ENCODE measurements at regions not wholly inside any gene's neighbourhood (a gene's known extent, or its start where the extent isn't known, plus 50 kb on each side); places are given as distances from the start of the nearest gene placed in this dataset.

DNA sequence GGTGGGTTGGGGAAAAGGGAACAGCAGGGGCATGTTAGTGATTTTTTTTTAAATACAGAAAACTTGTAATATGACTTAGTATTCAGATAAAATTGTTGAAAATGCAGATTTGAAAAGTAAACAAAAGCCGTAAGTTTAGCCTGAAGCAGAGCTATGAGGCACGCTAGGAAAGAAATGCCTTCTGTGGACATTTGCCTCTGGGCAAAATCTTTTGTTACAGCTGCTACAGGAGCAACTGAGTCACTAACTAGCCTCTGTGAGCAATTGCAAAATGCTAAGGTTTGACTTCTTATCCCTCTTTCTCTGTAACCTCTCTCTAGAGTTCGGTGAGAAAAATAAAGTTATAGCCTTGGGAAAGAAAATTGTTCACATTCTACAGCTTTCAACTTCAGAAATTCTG is 350.0 kb downstream of the SLC7A11 start:
- WGBS (ENCODE audit: insufficient coverage, insufficient replicate concordance, low lambda C conversion rate, missing lambda C conversion rate), result 62% methylated on average over 3 of the region's 3 CpGs
- POLR2A ChIA-PET, result no interaction called here
- intact Hi-C loops (cut with micrococcal nuclease; ENCODE audit: unreplicated experiment), result no loop called here

DNA sequence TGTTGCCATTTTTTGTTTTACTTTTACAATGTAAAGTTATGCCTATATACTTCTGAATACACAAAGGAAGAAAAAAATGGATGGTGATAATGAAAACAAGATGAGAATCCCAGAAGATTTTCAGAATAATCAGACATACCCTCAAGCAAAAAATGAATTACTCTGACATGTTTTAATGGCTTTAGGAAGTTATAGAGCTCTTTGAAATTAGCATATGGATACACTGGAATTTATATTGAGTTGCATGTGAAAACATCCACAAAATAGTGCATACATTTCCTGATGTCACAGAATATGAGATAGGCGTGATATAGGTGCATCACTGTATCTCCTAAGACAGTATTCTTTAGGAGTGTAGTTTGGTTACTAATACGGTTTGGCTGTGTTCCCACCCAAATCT is 351.3 kb downstream of the SLC7A11 start:
- FAIRE-seq (no peak), ATAC-seq (no peak)
- RAD21 ChIA-PET (ENCODE audit: unreplicated experiment), result no interaction called here

More for the DNA sequence above, 350.0 kb downstream of the SLC7A11 start:
- Histone ChIP-seq H3K9ac (ENCODE audit: control insufficient read depth, insufficient read depth, low read length) (no peak overlapping the region), H3K4me2 (ENCODE audit: control insufficient read depth, insufficient read depth) (no peak overlapping the region), H3K27me3 (replicated peaks in 1 of 2; ENCODE audit: control insufficient read depth in 2 of 2, insufficient read depth in 2 of 2, low read length in 1 of 2) (no peaks in the 10 kb centered on the region), H3K79me2 (ENCODE audit: control insufficient read depth, insufficient read depth, low read length) (no peaks in the 10 kb centered on the region), H3K4me1 (ENCODE audit: control insufficient read depth, insufficient read depth, low read length) (no peaks in the 10 kb centered on the region), H3K4me3 (no peak overlapping the region), H4K20me1 (ENCODE audit: control insufficient read depth, insufficient read depth) (no peaks in the 10 kb centered on the region), H3K36me3 (ENCODE audit: control insufficient read depth in 2 of 2, insufficient read depth in 2 of 2, low read length in 1 of 2) (no peaks in the 10 kb centered on the region), H2AFZ (ENCODE audit: control insufficient read depth, low read depth, low read length) (no peak overlapping the region), H3K27ac (ENCODE audit: control insufficient read depth, insufficient read depth) (no peak overlapping the region), H3K9me3 (replicated peaks; ENCODE audit: control insufficient read depth, insufficient read depth, low read length) (no peaks in the 10 kb centered on the region)
- in situ Hi-C loops (cut with MboI), result no loop called here
- ATAC-seq (no peak), DNase-seq (ENCODE audit: low read depth, low spot score) (no peak), FAIRE-seq (no peak)
- CTCF ChIA-PET, result no interaction called here
- TF ChIP-seq GABPA (IDR thresholded peaks at IDR 0.05; ENCODE audit: low read depth), result no peak
- no TSS peak for BruUV-seq (replicated peaks)
- RAD21 ChIA-PET (ENCODE audit: unreplicated experiment), result no interaction called here
- SMC1A ChIA-PET (ENCODE audit: uncharacterized antibody, unreplicated experiment), result no interaction called here

More for the DNA sequence above, 351.3 kb downstream of the SLC7A11 start:
- H3K27me3 ChIP-seq (replicated peaks in 1 of 2; ENCODE audit: control insufficient read depth in 2 of 2, insufficient read depth in 2 of 2, low read length in 1 of 2), result no peaks in the 10 kb centered on the region
- BruUV-seq (replicated peaks), result no TSS peak
- H3K9me3 ChIP-seq (replicated peaks; ENCODE audit: control insufficient read depth, insufficient read depth, low read length), result no peaks in the 10 kb centered on the region
- H3K36me3 ChIP-seq (ENCODE audit: control insufficient read depth in 2 of 2, insufficient read depth in 2 of 2, low read length in 1 of 2), result no peaks in the 10 kb centered on the region
- no peak for DNase-seq (ENCODE audit: low read depth, low spot score)
- no peak overlapping the region for H3K9ac ChIP-seq (ENCODE audit: control insufficient read depth, insufficient read depth, low read length)
- ChIA-PET CTCF (no interaction called here), POLR2A (no interaction called here), SMC1A (ENCODE audit: uncharacterized antibody, unreplicated experiment) (no interaction called here)
- WGBS (ENCODE audit: insufficient coverage, insufficient replicate concordance, low lambda C conversion rate, missing lambda C conversion rate), result 6% methylated on average over 2 of the region's 2 CpGs
- no peaks in the 10 kb centered on the region for H3K4me1 ChIP-seq (ENCODE audit: control insufficient read depth, insufficient read depth, low read length)
- TF ChIP-seq MXI1 (IDR thresholded peaks at IDR 0.05; ENCODE audit: low read depth, low read length) (no peak), MAX (IDR thresholded peaks at IDR 0.05; ENCODE audit: low read depth, low read length) (no peak), ELK1 (IDR thresholded peaks at IDR 0.05; ENCODE audit: low read depth, low read length) (no peak), FOS (IDR thresholded peaks at IDR 0.05; ENCODE audit: borderline replicate concordance, extremely low read depth, insufficient read length) (no peak), EGR1 (IDR thresholded peaks at IDR 0.05; ENCODE audit: borderline replicate concordance in 1 of 2, low read depth in 2 of 2, low read length in 2 of 2) (no peak), GATAD2B (conservative IDR thresholded peaks at IDR 0.05; ENCODE audit: low read depth) (no peak)
- TF ChIP-seq, protein P1, sequence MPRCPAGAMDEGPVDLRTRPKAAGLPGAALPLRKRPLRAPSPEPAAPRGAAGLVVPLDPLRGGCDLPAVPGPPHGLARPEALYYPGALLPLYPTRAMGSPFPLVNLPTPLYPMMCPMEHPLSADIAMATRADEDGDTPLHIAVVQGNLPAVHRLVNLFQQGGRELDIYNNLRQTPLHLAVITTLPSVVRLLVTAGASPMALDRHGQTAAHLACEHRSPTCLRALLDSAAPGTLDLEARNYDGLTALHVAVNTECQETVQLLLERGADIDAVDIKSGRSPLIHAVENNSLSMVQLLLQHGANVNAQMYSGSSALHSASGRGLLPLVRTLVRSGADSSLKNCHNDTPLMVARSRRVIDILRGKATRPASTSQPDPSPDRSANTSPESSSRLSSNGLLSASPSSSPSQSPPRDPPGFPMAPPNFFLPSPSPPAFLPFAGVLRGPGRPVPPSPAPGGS (IDR thresholded peaks at IDR 0.05; ENCODE audit: borderline replicate concordance, insufficient read depth, low read depth, low read length, poor library complexity, severe bottlenecking), result no peak
- H3K4me2 ChIP-seq (ENCODE audit: control insufficient read depth, insufficient read depth), result no peak overlapping the region
- no peaks in the 10 kb centered on the region for H4K20me1 ChIP-seq (ENCODE audit: control insufficient read depth, insufficient read depth)
- H2AFZ ChIP-seq (ENCODE audit: control insufficient read depth, low read depth, low read length), result no peak overlapping the region
- no peaks in the 10 kb centered on the region for H3K79me2 ChIP-seq (ENCODE audit: control insufficient read depth, insufficient read depth, low read length)
- in situ Hi-C loops (cut with MboI) (no loop called here), intact Hi-C loops (cut with micrococcal nuclease; ENCODE audit: unreplicated experiment) (no loop called here)
- H3K27ac ChIP-seq (ENCODE audit: control insufficient read depth, insufficient read depth), result no peak overlapping the region
- H3K4me3 ChIP-seq, result no peak overlapping the region

Measured in GM12878 (cell line).